ES-I3 (cell line): ENCODE measurements at regions not wholly inside any gene's neighbourhood (a gene's known extent, or its start where the extent isn't known, plus 50 kb on each side); places are given as distances from the start of the nearest gene placed in this dataset.

ENCODE experiments used
- H3K36me3 ChIP-seq: 2 replicates; pipeline ENCODE4 v1.6.1; 2013; ENCODE audit warnings: mild to moderate bottlenecking, low read length, control low read depth, moderate library complexity; ENCODE audit not compliant: insufficient read depth
- H3K4me1 ChIP-seq: 2 replicates; pipeline ENCODE4 v1.6.1; 2013; ENCODE audit warnings: mild to moderate bottlenecking, control low read depth, low read length; ENCODE audit not compliant: insufficient read depth
- H3K9ac ChIP-seq: 2 replicates; pipeline ENCODE4 v1.6.1; 2013; ENCODE audit warnings: low read depth, mild to moderate bottlenecking, low read length, moderate library complexity
- H3K9me3 ChIP-seq: 2 replicates; pipeline ENCODE4 v1.6.1; 2013; ENCODE audit warnings: mild to moderate bottlenecking, low read length, moderate library complexity; ENCODE audit not compliant: control insufficient read depth, insufficient read depth

- peaks cover 2% of the 10 kb centered on the region; the same call in 1 of the 2 replicates for H3K36me3 ChIP-seq
- H3K9me3 ChIP-seq = peaks cover 26% of the 10 kb centered on the region
- no peak overlapping the region for H3K9ac ChIP-seq
- no peaks in the 10 kb centered on the region for H3K4me1 ChIP-seq
These were observed 123.7 kb downstream of the MYCN start for GRCh38 chr2:16063955-16064633.

- H3K36me3 ChIP-seq = peaks cover 2% of the 10 kb centered on the region; the same call in 1 of the 2 replicates
- peaks cover 26% of the 10 kb centered on the region for H3K9me3 ChIP-seq
- no peak overlapping the region for H3K9ac ChIP-seq
- H3K4me1 ChIP-seq = no peaks in the 10 kb centered on the region
These were observed 123.0 kb downstream of the MYCN start for GRCh38 chr2:16063251-16063850.

DNA sequence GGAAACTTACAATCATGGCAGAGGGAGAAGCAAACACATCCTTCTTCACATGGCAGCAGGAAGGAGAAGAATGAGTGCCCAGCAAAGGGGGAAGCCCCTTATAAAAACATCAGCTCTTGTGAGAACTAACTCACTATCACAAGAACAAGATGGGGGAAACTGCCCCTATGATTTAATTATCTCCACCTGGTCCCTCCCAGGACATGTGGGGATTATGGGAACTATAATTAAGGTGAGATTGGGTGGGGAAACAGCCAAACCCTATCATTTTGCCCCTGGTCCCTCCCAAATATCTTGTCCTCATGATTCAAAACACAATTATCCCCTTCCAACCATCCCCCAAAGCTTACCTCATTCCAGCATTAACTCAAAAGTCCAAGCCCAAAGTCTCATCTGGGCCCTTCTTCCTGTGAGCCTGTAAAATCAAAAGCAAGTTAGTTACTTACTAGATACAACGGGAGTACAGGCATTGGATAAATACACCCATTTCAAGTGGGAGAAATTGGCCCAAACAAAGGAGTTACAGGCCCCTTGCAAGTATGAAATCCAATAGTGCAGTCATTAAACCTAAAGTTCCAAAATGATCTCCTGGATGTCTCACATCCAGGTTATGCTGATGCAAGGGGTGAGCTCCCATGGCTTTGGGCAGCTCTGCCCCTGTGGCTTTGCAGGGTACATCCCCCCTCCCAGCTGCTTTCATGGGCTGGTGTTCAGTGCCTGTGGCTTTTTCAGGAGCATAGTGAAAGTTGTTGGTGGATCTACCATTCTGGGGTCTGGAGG, 122.3 kb downstream of the MYCN start:
- Histone ChIP-seq H3K4me1 (no peaks in the 10 kb centered on the region), H3K9me3 (peaks cover 26% of the 10 kb centered on the region), H3K9ac (no peak overlapping the region), H3K36me3 (peaks cover 2% of the 10 kb centered on the region; the same call in 1 of the 2 replicates)

- Histone ChIP-seq H3K9me3 (peaks cover 26% of the 10 kb centered on the region), H3K36me3 (peaks cover 2% of the 10 kb centered on the region; the same call in 1 of the 2 replicates), H3K9ac (no peak overlapping the region), H3K4me1 (no peaks in the 10 kb centered on the region)
These were observed 121.3 kb downstream of the MYCN start for GRCh38 chr2:16061441-16062217.

DNA sequence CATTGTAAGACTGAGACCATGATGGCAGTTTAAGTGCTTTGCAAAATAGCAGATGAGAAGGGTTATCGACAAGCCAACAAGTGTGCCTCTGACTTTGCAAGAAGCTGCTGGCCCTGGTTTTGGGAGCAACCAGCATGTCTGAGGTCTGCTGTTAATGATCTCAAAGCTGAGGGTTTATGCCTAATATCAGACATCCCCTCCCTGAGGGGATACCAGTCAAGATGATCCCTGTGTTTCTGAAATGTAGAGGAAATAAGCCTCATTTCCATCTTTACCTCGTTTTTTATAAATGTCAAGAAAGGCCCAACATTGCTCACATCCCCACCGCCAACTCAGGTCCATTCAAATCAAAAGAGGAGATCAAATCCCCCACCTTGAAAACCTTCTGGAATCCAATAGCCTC, 120.6 kb downstream of the MYCN start:
- peaks cover 2% of the 10 kb centered on the region; the same call in 1 of the 2 replicates for H3K36me3 ChIP-seq
- no peak overlapping the region for H3K9ac ChIP-seq
- H3K9me3 ChIP-seq = peaks cover 26% of the 10 kb centered on the region
- H3K4me1 ChIP-seq = peaks cover 3% of the 10 kb centered on the region; the same call in 1 of the 2 replicates

DNA sequence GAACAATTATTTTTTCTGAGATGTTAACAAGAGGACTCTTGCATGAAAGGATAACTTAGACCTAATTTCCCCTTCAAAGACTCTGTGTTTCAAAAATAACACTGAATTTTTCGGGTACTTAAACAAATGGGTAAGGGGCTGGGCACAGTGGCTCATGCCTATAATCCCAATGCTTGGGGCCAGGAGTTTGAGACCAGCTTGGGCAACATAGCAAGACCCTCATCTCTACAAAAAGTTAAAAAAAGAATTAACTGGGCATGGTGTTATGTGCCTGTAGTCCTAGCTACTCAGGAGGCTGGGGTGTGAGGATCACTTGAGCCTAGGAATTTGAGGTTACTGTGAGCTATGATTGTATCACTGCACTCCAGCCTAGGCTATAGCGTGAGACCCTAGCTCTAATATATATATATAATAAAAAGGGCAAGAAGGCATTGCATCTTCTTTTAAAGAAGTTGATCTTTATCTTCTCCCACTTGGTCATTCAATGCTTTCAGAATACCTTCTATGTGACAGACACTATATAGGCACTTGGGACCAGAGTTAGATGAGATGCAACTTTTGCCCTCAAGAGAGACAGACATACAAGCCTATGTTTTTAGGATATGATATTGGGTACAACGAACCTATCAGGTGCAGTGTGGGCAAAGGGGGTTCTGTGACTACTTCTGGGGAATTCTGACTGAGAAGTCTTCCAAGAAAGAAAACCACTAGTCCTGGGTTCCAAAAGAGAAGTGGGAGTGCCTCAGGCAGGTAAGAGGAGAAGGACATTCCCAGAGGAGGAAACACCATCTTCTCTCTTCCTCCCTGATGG, 120.0 kb downstream of the MYCN start:
- Histone ChIP-seq H3K4me1 (peaks cover 8% of the 10 kb centered on the region), H3K9me3 (peaks cover 26% of the 10 kb centered on the region), H3K9ac (no peak overlapping the region), H3K36me3 (peaks cover 2% of the 10 kb centered on the region; the same call in 1 of the 2 replicates)

DNA sequence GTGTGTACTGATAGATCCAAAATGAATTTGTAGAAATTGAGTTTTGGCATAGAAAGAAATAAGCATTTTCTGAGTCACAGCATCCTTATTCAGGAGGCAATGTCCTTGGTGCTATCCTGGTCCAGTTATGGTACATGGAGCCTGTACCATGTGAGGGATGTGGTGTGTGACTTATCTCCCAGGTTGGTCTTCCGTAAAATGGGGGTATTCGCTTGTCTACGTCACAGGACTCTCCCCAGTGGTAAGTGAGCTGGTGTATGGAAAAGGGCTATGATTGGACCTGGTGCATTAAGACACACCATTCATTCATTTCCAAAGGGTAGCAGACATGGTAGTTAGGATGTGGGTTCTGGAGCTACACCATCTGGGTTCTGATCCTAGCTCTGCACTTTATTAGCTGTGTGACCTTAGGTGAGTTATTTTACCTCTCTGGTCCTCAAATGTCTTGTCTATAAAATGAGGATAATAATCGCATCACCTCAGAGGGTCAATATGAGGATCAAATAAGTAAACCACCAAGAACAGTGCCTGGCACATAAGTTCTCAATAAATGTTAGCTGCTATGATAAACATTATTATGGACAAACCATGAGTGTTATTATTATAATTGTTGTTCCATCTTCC, 119.2 kb downstream of the MYCN start:
- H3K4me1 ChIP-seq = peaks cover 8% of the 10 kb centered on the region
- H3K9me3 ChIP-seq = peaks cover 18% of the 10 kb centered on the region
- H3K9ac ChIP-seq = no peak overlapping the region
- H3K36me3 ChIP-seq = peaks cover 2% of the 10 kb centered on the region; the same call in 1 of the 2 replicates

DNA sequence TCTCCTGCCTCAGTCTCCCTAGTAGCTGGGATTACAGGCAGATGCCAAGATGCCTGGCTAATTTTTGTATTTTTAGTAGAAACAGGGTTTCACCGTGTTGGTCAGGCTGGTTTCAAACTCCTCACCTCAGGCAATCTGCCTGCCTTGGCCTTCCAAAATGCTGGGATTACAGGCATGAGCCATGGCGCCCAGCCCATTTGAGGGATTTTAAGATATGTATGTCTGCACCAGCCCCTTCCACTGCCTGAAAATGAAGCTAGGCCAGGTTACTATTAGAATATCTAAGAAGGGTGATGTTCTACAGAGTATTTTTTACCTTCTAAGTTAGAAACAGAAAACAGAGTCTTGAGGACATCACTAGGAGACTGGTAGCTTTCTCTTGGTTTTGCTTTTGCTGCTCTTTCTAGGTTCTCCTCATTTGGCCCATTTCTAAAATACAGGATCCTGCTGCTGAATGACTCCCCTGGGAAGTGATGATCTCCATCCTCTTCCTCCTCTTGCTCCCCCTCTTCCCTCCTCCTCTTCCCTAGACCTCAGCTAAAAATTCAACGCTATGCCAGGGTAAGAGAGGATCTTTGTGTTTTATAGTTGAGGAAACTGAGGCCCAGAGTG, 118.5 kb downstream of the MYCN start:
- Histone ChIP-seq H3K9me3 (peaks cover 11% of the 10 kb centered on the region; the same call in 1 of the 2 replicates), H3K36me3 (peaks cover 2% of the 10 kb centered on the region; the same call in 1 of the 2 replicates), H3K4me1 (peaks cover 8% of the 10 kb centered on the region), H3K9ac (no peak overlapping the region)

- no peak overlapping the region for H3K9ac ChIP-seq
- peaks cover 2% of the 10 kb centered on the region; the same call in 1 of the 2 replicates for H3K36me3 ChIP-seq
- H3K4me1 ChIP-seq = peaks cover 8% of the 10 kb centered on the region
- peaks cover 5% of the 10 kb centered on the region; the same call in 1 of the 2 replicates for H3K9me3 ChIP-seq
These were observed 117.9 kb downstream of the MYCN start for GRCh38 chr2:16058256-16058655.

DNA sequence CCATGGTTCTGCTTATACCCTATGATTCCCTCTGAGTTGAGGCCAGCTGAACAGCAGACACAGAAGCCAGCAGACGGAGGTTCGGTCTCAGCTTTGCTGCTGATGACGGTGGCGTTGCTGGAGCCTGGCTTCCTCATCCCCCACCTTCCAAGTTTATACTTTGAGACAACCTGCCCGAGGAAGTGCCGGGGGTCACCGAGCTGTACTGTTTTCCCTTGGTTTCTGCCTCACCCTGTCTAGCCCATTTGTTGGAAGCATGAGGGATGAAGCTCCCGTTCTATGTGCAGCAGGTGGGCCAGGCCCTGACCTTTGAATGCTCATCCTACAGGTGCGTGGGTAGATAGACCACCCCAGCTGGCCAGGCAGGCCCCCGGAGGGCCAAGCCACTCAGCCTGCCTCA, 117.3 kb downstream of the MYCN start:
- peaks cover 2% of the 10 kb centered on the region; the same call in 1 of the 2 replicates for H3K36me3 ChIP-seq
- H3K9me3 ChIP-seq = peaks cover 5% of the 10 kb centered on the region; the same call in 1 of the 2 replicates
- no peak overlapping the region for H3K9ac ChIP-seq
- H3K4me1 ChIP-seq = peaks cover 8% of the 10 kb centered on the region

- H3K36me3 ChIP-seq = no peaks in the 10 kb centered on the region
- H3K4me1 ChIP-seq = peaks cover 11% of the 10 kb centered on the region
- H3K9me3 ChIP-seq = no peaks in the 10 kb centered on the region
- H3K9ac ChIP-seq = no peak overlapping the region
These were observed 115.7 kb downstream of the MYCN start for GRCh38 chr2:16055848-16056580.
